HG03354 (cell line): ENCODE measurements at regions not wholly inside any gene's neighbourhood (a gene's known extent, or its start where the extent isn't known, plus 50 kb on each side); places are given as distances from the start of the nearest gene placed in this dataset.
A peak's percentile ranks its signal among the peaks of the same experiment; 100 is the strongest.
"Not testable (repeated sequence)": the region's sequence is repeated elsewhere in the genome, so short reads cannot be mapped to it uniquely, and the experiment has no call there.

Source experiments
- ATAC-seq: cut with Tn5 transposase; IDR thresholded peaks from one replicate; pipeline ENCODE4 v1.9.1; 2021; ENCODE audit warnings: mild to moderate bottlenecking; ENCODE audit not compliant: unreplicated experiment, poor library complexity, severe bottlenecking

DNA sequence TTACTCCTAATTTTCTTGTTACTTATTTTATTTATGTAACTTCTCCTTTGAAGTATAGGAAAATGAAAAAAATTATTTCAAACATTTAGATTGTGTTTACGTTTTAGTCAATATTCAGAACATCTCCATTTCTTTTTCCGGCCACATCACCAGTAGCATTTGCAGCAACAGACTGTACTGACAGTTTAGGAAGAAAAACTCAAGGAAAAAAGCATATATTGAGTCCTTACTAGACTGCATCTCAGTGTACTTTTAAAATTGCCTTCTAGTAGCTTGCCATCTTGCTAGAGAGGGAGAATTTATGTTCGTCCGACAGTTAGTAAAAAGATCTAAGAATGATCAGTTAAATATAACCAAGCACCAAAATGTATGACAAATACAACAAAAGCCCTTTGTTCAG, 625.0 kb upstream of the MIS18BP1 start:
- no peak for ATAC-seq

DNA sequence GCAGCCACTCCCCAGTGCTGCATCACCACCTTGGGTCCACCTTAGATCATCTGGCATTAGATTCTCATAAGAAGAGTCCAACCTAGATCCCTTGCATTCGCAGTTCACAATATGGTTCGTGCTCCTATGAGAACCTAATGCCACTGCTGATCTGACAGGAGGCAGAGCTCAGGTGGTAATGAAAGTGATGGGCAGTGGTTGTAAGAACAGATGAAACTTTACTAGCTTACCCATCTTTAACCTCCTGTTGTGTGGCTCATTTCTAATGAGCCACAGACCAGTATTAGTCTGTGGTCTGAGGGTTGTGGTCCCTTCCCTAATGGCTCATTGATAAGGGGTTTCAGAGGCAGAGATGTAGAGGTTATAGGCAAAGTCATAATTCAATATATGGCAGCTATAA, 615.9 kb upstream of the MIS18BP1 start:
- ATAC-seq = peak; percentile 15

DNA sequence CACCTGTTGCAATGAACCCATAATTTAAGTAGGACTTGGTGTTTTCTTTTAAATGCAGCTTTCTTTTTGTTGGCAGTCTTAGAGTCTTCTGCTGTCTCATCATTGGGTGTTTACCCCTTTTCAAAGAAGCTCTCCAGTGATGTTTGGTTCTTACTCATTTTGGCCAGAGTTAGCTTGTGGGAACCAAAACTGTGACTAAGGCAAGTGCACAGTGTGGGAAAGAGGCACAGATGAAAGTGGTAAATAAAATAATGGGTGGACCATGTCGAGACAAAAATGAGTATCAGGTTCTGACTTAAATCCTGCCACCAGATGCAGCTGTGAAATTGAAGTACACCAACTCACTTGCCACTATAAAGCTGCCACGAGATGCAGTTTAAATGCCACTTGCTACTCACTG, 615.4 kb upstream of the MIS18BP1 start:
- ATAC-seq = peak; percentile 57

DNA sequence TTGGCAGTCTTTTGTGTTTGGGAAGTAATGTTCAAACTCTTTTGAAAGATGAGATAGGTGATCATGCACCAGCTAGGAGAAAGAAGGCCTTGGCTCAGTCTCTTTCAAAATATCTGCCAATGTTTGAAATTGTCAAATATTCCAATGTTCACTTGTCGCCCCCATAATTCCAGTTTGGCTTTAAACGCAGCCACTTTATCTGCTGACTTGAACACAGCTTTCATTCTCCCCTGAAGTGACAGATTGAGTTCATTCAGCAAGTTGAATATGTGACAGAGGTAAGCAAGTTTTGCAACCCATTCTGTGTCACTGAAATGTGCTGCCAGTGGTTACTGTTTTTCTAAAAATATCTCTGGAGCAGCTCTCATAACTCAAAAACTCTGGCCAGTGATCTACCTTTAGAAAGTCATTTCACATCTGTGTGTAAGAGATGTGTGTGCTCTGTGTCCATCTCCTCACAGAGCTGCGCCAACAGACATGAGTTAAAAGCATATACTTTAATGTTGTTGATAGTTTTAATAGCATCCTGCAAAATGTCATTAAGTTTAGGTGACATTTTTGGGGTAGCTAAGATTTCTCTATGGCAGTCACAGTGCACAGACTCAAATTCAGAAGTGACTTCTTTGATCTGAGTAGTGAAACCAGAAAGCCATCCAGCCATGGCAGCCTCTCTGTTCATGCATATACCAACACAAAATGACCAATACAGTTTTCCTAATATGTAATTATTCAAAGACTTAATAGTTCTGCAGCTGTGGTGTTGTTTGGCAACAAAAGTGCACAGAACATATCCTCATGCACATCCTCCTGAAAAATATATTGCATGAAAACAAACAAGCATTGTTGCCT, 614.3 kb upstream of the MIS18BP1 start:
- peak; percentile 65 for ATAC-seq

DNA sequence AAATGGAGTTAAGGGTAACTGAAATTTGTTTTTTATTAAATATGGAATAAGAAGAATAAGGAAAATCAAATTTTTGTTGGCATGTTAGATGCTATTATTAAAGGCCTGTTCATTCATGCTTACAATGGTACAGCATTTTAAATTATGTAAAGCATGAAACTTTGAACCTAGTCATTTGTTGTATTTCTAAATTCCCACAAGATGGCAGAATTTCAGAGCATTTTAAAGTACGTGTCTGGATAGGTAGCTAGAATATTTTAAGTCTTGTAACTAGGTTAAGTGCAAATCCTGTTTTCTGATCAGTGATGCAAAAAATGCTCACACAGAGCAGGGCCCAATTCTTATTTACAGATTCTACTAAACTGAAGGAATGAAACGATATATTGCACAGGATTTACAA, 585.6 kb upstream of the MIS18BP1 start:
- ATAC-seq = no peak

DNA sequence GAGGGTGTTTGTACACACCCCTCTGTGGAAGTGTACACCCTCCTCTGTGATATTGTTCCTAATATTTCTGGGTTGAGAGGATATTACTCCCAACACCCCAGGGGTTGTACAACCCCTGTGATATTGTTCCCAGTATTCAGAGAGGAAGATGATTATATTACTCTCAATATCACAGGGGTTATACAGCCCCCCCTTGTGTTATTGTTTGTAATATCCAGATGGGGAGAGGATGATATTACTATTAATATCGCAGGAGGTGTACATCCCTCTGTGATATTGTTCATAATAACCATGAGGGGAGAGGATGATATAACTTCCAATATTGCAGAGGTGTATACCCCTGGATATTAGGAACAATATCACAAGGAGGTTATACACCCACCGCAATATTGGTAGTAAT, 566.1 kb upstream of the MIS18BP1 start:
- no peak for ATAC-seq

DNA sequence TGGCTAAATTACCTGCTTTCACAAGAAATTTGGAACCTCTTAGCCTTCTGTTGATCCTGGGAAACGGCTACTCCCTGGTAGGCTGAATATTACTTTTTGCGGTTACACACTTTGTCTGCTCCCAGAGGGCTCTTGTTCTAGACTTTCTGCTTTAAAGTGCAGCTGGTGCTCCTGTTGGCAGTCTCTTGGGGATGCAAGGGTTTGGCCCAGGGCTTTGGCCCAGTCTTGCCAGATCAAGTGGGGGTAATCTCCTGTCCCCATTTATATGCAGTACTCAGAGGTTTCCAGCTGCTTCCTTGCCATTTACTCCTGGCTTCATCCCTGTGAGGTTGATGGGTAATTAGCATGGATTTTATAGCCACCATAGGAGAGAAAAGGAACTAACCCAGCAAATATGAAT, 558.2 kb upstream of the MIS18BP1 start:
- ATAC-seq = no peak

DNA sequence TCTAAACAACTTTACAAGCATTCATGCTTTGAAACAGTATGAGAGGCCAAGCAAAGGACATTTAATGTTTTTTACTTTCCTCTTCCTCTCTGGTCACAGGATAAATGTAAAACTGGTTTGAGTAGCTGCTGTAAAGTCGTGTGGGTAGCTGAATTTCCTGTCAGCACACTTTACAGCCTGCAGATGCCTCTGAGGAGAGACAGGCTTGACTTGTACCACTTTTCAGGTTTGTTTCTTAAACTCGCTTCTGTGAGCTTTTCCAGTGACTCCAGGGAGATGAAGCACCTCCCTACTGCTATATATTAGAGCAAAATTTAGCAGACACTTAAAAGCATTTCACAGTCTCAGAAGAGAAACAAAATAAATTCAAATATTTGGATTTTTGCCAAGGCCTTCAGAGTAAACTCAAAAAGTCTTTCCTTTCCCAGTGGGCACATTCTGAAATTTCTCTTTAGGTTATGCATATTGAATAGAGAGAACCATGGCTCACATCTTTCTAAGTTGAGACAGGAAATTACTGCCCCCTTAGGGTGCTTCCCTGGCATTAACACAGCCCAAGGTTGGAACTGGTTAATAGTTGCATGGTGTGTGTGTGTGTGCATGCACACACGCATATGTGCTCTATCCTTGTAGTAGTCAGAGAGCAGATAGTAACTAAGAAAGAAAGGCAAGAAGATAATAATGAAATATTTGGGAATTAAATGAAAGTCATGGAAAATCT, 557.3 kb upstream of the MIS18BP1 start:
- no peak for ATAC-seq

DNA sequence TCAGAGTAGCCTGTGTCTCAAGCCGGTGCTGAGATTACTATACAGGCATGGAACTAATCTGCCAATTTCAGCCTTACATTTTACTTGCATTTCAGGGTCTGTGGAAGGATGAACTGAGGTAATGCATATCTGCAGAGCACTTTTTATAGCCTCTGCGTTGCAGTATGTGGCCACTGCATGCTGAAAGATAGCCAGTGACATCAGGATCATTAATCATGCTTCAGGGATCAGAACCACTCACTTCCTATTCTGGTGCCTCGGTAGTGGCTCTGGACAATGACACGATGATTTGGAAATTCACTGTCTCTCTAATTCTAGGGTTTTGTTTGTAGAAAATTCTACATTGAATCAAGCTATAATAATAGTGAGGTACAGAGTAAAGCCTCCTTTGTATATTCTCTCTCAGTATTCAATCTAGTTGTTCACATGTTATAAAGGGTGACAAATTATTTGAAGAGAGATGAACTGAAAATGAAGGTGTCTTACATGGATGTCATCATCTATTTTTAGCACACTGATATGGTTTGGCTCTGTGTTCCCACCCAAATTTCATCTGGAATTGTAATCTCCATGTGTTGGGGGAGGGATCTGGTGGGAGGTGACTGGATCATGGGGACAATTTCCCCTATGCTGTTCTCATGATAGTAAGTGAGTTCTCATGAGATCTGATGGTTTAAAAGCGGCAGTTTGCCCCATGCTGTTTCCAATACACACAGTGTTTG, 554.3 kb upstream of the MIS18BP1 start:
- ATAC-seq = no peak

DNA sequence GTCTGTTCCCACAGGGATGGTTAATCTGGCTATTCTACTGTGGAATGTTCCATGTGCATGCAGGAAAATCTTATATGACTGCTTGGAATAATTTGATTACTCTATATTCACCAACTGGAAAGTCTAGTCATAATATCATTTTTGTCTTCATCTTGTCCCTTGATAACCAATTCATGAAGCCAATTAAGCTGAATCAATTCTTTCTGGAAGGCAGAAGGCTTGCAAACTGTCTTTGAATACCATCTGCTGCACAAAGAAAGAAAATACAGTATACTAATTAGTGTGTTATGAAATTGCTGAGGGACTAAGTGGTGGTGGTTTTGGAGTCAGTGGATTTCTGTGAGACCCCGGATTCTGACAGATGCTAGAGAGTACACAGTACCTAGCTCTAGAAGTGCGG, 546.5 kb upstream of the MIS18BP1 start:
- ATAC-seq = no peak

DNA sequence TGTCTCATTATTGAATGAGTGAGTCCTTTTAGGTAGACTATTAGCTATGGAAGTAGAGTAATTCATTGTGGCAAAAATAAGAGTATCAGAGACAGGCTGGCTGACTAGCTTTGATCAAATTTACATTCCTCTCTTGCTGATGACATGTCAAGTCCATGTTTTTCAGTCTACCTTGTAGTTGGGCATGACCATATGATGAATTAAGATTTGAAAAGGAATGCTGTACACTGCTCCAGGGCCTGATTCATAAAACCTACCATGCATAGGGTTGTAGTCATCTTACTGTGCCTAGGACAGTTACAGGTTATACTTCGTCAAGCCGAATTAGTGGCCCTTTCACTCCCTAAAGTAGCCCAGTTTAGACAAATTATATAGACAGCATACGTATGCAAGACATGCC, 545.7 kb upstream of the MIS18BP1 start:
- no peak for ATAC-seq

DNA sequence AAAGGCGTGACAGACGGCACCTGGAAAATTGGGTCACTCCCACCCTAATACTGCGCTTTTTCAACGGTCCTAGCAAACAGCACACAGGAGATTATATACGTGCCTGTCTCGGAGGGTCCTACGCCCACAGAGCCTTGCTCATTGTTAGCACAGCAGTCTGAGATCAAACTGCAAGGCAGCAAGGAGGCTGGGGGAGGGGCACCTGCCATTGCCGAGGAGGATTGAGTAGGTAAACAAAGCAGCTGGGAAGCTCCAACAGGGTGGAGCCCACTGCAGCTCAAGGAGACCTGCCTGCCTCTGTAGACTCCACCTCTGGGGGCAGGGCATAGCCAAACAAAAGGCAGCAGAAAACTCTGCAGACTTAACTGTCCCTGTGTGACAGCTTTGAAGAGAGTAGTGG, 543.0 kb upstream of the MIS18BP1 start:
- not testable (repeated sequence) for ATAC-seq

DNA sequence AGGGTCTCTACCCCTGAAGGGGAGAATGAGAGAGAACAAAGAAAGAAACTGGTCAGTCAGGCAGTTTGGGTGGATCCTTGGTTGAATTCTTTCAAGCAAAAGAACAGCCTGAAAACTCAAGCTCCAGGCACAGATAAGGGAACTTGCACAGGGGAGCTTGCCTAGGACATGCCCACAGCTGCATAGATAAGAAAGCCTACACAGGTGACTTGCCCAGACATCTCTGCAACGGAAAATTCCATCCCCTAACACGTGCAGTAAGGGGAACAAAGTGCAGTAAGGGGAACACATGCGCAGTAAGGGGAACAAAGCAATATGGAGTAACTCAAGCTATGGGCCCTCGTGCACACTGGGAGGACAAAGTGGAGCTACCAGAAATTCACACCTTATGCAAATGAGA, 540.1 kb upstream of the MIS18BP1 start:
- no peak for ATAC-seq

DNA sequence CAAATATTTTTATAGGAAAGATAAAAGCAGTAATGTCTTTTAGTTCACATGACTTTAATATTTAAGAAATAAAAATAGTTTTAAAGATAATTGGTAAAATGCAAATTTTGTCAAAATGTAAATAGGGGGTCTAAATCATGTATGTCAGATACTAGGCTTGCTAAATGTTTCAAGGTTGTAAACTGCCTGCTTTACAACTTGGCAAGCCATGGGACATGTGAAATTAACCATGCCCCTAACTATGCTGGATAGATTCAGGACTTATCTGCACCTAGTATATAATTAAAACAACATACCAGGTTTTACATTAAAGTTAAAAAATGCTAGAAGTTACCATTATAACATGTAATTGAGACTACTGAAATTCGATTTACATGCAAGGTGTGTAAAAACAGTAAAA, 537.3 kb upstream of the MIS18BP1 start:
- no peak for ATAC-seq

DNA sequence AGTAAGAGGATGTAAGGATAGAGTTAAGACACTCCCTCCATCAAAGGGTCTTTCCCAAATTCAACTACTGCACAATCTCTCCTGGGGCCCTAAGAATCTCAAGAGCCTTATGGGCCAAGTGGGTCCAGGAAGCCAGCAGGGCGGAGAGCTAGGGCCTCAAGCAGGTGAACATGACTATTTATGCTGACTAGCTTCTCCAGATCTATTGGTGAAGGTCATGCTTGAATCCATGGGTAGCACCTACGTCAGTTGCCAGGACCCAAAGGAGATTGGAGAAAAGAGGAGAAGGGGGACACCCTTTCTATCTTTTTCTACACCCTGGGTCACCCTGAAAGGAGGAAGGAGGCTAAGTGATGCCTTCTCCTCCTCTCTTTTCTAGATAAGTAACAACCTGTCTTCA, 534.2 kb upstream of the MIS18BP1 start:
- ATAC-seq = no peak

DNA sequence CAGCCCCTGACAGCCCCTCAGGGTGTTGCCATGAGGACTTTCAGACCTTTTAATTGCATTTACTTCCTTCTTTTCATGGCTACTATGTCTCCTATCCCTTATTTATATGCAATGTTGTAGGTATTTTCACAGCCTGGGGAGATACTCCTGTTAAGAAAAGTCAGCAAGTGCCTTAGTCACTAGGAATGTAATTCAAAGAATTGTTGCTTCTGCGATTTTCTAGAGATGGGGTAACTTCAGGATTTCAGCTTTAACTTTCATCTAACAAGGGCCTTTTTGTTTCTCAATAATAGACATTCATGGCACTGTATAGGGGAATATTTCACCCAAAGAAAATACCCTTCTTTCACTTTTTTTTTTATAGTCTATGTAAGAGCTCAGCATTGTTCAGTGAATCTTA, 533.3 kb upstream of the MIS18BP1 start:
- no peak for ATAC-seq

DNA sequence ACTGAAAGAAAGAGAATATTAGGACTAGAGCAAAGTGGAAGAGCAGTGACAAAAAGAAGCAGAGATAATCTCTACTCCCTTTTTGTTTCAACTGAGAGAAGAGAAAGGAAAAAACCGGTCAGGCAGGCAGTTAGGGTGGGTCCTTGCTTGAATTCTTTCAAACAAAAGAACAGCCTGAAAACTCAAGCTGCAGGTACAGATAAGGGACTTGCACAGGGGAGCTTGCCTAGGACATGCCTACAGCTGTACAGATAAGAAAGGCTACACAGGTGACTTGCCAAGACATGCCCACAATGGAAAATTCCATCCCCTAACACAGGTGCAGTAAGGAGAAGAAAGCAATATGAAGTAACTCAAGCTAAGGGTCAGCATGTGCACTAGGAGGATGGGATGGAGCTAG, 532.2 kb upstream of the MIS18BP1 start:
- no peak for ATAC-seq

DNA sequence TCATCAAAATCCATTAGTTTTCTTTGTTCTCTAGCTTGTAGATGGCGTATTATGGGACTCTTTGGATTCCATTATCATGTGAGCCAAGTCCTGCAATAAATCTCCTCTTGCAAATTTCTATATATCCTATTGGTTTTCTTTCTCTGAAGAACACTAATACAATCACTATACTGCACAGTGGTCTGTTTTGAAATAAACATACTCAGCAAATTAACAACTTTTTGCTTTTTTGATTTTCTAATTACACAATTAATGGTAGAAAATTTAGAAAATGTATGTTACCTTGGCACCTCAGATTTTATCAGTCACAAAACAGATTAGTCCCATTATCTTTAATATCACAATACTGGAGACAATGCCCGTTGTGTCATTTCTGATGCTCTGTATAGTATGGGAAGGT, 513.2 kb upstream of the MIS18BP1 start:
- no peak for ATAC-seq

DNA sequence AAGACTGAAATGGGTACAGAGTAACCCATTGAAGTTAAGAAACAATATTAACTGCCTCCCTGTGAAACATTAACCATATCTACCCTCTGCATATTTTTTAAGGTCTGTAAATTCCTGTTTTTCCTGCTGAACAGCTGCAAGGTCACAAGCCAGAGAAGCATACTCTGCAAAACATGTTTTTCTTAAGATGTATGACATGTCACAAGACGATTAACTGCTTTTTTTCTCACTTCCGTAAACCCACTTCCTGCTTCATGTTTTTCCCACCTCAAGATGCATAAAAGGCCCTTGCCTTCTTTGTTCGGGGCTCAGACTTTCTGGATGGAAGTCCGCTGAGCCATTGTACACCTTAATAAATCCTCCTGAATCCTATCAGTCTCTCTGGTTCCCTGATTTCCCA, 504.7 kb upstream of the MIS18BP1 start:
- ATAC-seq = no peak

DNA sequence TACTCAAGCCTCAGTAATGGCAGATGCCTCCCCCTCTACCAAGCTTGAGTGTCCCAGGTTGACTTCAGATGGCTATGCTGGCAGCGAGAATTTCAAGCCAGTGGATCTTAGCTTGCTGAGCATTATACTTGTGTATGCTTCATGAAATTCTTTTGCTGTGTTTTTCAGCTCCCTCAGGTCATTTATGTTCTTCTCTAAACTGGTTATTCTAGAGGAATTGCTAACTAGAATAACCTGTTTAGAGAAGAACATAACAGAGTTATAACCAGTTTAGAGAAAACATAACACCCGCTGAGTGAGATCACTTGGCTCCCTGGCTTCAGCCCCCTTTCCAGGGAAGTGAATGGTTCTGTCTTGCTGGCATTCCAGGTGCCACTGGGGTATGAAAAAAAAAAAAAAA, 503.4 kb upstream of the MIS18BP1 start:
- ATAC-seq = not testable (repeated sequence)

DNA sequence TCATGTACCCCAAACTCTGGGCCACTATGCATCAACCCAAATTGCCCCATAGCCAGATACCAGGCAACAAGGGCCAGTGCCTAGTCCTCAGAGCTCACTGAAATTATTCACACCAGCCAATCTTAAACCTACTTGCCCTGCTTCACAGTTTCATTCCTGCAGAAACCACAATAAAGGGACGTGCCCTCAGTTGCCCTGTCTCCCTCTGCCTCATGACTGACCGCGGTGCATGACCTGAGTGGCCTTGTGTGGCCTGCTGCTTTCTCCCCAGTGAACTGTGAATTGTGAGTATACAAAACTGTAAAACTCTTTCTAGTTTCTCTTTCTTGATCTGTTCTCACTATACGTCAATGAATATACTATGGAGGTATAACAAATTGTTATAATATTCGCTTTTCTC, 490.9 kb upstream of the MIS18BP1 start:
- no peak for ATAC-seq
